Renal cortex interstitium (tissue), 11 donors: ENCODE measurements at regions not wholly inside any gene's neighbourhood (a gene's known extent, or its start where the extent isn't known, plus 50 kb on each side); places are given as distances from the start of the nearest gene placed in this dataset.

Experiments
- DNase-seq, 11 donors: peaks; one replicate each; pipeline ENCODE4 v3.0.0-alpha.2; 2013; ENCODE audit warnings: low read depth in 9 of 11, low spot score in 4 of 11; ENCODE audit errors: extremely low read depth in 1 of 11

- no peak for DNase-seq
Measured at GRCh38 chr22:48350456-48350855, 1477.2 kb downstream of the BRD1 start.

- DNase-seq = no peak
Measured at GRCh38 chr22:48348855-48349254, 1478.8 kb downstream of the BRD1 start.

- DNase-seq = no peak
Measured at GRCh38 chr22:48347311-48347710, 1480.4 kb downstream of the BRD1 start.

- DNase-seq = no peak
Measured at GRCh38 chr22:48346911-48347310, 1480.8 kb downstream of the BRD1 start.

- no peak for DNase-seq
Measured at GRCh38 chr22:48346311-48346710, 1481.4 kb downstream of the BRD1 start.

DNA sequence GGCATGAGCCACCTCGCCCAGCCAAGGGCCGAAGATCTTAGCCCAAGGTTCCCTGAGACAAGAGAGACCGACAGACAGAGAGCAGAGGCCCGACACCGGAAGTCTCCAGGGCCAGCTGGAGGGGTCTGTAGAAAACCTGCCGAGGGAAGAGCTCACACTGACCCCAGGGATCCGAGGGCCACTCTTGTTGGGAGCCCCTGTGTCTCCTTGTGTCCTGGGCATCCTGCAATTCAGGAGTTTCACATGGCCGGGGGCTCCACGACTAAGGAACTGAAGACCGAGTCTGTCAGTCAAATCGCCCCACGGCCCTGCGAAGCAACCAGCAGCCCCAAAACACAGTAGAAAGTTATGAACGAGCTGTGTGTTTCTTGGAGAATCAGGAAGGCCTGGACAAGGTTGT lies 1482.0 kb downstream of the BRD1 start:
- no peak for DNase-seq

- DNase-seq = no peak
Measured at GRCh38 chr22:48343461-48343860, 1484.2 kb downstream of the BRD1 start.

DNA sequence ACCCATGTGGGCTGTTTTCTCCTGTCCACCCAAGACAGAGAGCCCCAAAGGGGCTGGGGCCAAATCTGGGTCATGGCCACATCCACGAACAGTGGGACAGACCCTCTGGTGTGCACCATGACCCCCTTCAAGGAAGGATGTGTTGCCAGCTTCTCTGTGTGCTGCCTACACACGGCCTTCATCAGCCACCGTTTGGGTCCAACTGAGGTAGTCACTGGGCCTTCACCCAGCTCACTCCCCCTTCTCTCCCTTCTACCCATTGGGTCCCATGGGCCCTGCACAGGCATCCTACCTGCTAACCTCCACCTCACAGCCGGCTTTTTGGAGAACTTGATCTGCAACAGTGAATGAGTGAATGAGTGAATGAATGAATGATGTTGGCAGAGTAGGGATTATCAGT lies 1484.9 kb downstream of the BRD1 start:
- DNase-seq = no peak

DNA sequence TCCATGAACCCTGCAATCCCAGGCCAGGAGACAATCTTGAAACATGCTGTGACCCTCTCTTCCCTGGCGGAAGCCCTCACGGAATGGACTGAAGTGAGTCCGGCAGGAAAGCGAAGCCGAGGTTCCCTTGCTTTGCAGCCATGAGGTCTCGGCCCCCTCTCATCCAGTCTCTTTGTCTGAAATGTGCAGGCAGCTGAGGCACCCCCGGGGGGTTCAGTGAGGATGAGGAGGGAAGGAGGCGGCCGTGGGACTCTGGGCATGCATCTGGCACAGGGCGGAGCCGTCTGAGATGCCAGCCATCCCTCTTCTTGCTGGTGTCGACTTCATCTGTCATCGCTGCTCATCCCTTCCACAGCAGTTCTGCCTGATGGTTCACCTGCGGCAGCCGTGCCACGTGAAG lies 1485.7 kb downstream of the BRD1 start:
- DNase-seq = no peak

- DNase-seq = peak in 9 of 11 donors; percentile 17 to 51 (median 34)
Measured at GRCh38 chr22:48340727-48341709, 1486.7 kb downstream of the BRD1 start.

GRCh38 chr22:48340191-48340590 lies 1487.5 kb downstream of the BRD1 start:
- no peak for DNase-seq

DNA sequence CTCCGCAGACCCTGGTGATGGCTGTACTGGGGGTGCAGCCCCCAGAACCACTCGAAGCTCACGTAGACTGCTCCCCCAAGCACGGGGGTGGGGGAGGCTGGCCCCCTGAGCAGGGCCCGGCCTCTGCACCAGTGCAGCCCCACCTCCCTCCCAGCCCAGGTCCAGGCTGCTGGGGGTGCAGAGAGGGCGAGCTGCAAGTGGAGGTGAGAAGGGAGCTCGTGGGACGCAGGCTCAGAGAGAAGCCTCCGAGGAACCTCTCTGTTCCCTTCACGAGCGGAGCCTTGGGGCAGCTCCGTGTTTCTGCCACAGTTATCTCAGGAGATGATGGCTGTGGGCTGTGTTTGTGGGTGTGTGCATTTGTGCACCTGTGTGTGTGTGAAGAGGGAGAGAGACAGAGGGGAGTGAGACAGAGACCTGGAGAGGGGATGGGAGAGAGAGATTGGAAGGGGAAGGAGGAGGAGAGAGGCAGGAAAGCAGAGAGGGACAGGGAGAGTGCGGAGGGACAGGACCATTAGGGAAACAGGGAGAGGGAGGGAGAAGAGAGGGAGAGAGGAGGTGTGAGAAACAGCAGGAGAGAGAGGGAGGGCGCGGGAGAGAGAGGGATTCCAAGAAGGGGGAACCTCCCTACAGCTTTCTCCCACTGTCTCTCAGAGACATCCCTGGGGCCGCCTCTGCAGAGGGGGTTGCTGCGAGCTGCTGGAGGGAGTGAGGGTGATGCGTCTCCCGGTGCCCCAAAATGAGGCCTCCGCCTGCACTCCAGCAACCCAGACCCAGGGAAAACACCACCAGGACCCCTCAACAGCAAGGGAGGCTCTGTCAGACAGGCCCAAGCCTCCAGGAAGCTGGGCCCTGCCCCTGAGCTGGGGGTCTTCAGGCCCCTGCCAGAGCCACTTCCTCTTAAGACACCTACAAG lies 1488.6 kb downstream of the BRD1 start:
- no peak for DNase-seq

GRCh38 chr22:48337957-48338792 lies 1489.5 kb downstream of the BRD1 start:
- no peak for DNase-seq

DNA sequence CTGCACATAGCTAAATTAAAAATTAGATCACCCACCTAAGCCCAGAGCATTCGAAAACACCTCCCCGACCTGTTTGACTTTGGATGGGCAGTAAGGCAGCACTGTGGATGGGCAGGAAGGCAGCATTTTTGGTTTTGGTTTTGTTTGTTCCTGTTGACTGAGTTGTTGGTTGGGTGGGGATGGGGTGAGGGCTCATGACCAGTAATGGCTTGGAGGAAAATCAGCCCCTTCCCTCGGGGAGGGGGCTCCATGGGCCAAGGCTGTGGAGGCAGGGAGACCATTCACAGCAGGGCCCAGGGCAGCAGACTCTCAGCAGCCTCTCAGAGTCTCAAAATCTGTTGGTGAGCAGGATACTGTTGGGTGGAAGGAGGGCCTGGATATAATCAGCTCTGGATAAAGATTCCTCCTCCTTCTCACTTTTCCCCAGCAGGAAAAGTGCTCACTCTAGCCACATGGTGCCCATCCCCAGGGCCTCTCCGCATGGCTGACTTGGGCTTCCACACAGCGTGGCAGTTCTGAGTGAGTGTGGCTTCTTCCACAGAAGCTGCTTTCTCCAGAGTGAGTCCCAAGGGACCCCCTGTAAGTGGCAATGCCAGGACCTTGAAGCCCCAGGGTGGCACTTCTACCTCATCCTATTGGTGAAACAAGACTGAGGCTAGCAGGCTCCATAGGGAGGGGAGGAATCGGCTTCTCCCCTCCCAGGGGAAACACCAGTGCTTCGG lies 1491.2 kb downstream of the BRD1 start:
- DNase-seq = no peak

DNA sequence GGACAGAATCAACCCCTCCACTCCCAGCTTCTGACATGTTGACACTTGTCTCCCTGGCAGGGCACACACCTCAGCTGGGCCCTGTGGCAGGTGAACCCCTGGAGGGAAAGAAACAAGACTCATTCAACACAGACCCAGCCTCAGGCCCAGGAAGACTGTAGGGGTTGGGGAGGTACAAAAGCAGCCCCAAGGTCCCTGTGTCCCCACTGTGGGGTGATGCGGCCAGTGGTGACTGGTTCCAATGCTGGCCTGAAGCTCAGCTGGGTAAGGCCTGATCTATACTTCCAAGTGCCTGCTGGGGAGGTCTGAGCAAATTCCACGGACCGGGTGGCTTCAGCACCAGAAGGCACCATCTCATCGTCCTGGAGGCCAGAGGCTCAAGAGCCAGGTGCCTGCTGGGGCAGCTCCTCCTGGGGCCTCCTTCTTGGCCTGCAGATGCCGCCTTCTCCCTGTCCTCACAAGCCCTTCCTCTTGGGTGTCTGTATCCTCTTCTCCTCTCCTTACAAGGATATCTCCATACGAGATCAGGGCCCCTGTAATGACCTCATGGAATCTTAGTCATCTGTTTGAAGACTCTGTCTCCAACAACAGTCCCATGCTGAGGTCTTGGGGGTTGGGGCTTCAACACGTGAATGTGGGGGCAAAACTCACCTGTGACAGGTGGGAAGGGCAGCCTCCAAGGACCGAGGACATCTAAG lies 1492.1 kb downstream of the BRD1 start:
- no peak for DNase-seq

- DNase-seq = no peak
Measured at GRCh38 chr22:48334971-48335370, 1492.7 kb downstream of the BRD1 start.

DNA sequence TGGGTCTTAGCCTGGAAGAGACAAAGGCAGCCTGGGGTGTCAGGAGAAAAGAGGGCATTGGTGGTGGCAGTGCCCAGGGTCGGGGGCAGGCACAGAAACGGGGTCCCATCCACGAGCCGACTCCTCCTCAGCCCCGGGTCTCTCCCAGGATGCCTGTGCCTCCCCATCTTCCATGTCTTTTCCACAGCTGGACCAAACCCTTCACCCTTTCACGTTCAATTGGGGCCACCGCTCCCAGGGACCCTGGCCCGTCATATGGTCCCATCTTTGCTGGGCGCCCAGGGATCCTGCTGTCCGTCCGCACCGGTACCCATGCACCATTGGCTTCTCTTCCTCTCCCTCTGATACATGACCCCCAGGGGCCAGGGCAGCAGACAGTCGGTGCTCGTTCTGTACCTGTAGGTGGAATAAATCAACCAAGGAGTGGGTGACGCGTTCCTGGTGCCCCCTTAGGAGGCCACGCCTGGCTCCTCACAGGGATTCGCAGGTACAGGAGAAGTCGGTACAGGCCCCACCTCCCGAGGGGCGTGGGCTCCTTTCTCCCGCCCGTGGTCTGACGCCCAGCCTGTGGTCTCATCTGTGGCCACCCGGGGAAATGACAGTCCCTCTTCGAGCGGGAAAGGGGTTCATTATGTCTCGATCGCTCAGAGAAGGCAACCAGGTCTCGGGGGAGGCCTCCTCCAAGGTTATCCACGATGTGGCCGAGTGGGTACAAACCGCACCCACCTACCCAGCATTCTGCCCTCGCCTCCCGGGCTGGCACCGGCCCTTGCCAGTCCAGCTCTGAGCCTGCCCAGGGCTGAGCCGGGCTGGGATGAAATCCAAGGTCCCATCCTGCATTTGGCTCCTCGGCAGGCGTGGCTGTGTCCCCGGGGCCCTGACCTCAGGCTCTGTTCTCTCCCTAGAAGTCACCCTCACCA lies 1493.6 kb downstream of the BRD1 start:
- no peak for DNase-seq
